IPS-NIHi7 (cell line): ENCODE measurements at regions not wholly inside any gene's neighbourhood (a gene's known extent, or its start where the extent isn't known, plus 50 kb on each side); places are given as distances from the start of the nearest gene placed in this dataset.
"Not testable (repeated sequence)": the region's sequence is repeated elsewhere in the genome, so short reads cannot be mapped to it uniquely, and the experiment has no call there.

Source experiments
- DNase-seq: peaks from one replicate; pipeline ENCODE4 v3.0.0; 2012; ENCODE audit warnings: mixed read lengths; ENCODE audit errors: extremely low spot score

DNA sequence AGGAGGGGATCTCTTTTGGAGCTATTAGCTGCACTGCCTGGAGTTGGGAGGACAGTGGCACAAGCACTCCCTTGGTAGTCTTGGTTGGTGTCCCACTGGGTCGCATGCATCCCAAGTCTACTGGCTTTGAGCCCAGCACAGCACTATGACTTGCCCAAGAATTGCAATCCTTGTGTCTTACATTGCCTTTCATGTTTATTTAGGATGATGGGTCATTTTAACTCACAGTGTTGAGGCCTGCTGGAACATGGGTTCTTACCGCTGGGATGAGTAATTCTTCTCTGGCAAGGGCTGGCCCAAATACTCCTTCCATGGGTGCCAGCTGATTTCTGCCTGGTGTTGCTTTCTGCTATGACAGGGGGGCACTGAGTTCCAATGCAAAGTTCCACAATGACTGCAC lies 185.5 kb downstream of the TEX13C start:
- no peak for DNase-seq

DNA sequence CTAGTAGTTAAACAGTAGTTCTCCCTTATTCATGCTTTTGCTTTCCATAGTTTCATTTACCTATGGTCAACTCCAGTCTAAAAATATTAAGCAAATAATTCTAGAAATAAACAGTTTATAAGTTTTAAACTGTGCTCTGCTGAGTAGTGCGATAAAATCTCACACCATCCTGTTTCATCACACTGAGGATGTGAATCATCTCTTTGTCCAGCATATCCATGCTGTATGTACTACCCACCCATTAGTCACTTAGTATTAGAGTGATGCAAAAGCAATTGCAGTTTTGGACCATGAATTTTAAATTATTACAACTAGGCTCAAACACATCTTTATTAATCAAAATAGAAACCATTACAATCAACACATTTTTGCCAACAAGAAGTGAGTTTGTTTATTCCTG lies 187.4 kb downstream of the TEX13C start:
- DNase-seq, result no peak

GRCh38 chrX:125520029-125520428 lies 200.4 kb downstream of the TEX13C start:
- DNase-seq, result no peak

- no peak for DNase-seq
Measured at GRCh38 chrX:125522752-125523151, 203.1 kb downstream of the TEX13C start.

GRCh38 chrX:125532411-125533089 lies 212.9 kb downstream of the TEX13C start:
- DNase-seq, result no peak

DNA sequence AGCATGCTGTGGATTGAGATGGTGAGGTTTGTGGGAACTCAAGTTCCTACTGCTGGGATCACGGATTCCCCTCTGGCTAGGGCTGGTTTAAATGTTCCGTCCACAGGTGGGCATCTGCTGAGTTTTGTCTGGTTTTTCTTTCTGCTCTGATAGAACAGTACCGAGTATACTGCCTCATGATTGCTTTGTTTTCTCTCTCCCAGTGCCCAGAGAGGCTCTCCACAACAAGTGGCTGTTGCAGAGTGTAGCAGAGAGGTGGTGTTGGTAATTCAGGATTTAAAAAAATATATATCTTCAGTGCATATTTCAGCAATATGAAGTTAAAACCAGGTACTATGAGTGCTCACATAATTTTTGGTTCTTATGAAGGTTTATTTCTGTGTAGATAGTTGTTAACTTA lies 213.7 kb downstream of the TEX13C start:
- no peak for DNase-seq

DNA sequence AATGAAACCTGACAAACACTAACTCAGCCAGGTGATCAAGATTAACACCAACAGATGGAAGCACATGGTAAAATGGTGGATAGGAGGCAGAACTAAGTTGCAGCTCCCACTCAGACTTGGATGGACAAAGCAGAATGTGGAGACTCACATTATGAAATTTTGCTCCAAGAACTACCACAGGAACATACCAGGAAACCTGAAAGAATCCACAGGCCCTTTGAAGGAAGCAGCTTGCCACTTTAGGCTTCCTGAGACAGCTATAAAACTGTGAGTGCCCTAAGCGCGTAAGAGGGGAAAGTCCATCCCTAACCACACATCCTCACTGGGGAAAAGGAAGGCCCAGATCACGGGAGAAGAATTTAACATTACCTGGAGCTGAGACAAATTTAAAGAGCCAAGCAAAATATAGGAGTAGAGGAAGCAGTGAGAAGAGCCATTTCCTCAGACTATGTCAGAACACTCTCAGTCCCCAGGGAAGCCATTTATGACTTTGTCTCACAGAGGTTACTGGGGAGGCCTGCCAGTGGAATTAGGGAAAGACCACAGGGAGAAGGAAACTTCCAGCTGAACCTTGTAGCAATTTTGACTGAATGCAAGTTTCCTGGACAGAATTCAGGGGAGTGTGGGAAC lies 224.5 kb downstream of the TEX13C start:
- DNase-seq, result no peak

GRCh38 chrX:125544856-125545255 lies 225.2 kb downstream of the TEX13C start:
- no peak for DNase-seq

DNA sequence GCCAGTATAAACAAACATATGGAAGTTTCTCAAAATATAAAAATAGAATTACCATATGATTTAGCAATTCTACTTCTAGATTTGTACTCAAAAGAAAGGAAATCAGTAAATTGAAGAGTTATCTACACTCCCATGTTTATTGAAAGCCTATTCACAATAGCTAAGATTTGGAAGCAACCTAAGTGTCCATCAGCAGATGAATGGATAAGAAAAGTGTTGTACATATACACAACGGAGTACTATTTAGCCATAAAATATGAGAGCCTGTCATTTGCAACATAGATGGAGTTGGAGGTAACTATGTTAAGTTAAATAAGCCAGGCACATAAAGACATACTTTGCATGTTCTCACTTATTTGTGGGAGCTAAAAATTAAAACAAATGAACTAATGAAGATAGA lies 257.8 kb downstream of the TEX13C start:
- no peak for DNase-seq

DNA sequence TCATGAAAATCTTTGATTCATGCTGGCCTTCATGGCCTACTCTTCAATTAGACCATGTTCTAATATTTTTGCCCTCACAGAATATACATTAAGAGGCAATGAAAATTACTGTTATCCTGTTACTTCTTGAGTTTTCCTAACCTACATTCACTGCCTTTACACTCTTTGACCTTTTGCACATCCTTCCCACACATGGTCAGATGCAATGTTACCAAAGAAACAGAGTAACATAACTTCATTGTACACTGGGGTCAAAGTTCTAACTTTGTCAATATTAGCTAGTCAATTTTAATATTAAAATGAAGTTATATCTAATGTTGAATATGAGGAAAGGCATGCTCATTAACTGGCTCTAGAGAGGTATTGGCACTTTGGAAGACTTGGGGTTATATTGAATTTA lies 284.8 kb downstream of the TEX13C start:
- DNase-seq, result no peak

DNA sequence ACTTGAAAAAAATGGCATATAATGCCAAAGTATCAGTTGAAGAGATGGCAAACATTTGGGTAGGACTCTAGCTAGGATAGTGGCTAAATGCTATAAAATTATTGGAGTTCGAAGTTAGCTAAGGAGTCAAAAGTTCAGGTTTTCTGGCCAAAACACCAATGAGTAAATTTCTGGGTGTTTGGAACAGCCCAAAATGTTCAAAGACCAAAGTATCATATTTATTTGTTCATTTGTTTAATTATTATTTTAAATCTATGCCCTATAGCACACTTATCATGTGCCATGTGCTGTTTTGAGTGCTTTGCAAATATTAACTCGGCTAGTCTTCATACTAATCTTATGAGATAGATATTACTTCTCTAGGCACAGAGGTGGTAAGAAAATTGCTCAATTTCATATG lies 285.5 kb downstream of the TEX13C start:
- no peak for DNase-seq

DNA sequence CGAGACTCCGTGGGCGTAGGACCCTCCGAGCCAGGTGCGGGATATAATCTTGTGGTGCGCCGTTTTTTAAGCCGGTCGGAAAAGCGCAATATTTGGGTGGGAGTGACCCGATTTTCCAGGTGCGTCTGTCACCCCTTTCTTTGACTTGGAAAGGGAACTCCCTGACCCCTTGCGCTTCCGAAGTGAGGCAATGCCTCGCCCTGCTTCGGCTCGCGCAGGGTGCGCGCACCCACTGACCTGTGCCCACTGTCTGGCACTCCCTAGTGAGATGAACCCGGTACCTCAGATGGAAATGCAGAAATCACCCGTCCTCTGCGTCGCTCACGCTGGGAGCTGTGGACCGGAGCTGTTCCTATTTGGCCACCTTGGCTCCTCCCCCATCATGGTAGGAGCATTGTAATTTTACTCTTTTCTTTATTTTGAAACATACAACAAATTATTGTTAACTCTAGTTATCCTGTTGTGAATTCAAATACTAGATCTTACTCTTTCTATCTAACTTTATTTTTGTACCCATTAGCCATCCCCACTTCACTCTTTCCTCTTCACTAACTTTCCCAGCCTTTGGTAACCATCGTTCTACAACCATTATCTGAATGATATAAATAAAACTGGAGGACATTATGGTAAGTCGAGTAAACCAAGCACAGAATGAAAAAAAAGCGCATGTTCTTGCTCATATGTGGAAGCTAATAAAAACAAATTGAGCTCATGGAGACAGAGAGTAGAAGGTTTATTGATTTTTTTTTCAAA lies 295.1 kb downstream of the TEX13C start:
- DNase-seq, result not testable (repeated sequence)

DNA sequence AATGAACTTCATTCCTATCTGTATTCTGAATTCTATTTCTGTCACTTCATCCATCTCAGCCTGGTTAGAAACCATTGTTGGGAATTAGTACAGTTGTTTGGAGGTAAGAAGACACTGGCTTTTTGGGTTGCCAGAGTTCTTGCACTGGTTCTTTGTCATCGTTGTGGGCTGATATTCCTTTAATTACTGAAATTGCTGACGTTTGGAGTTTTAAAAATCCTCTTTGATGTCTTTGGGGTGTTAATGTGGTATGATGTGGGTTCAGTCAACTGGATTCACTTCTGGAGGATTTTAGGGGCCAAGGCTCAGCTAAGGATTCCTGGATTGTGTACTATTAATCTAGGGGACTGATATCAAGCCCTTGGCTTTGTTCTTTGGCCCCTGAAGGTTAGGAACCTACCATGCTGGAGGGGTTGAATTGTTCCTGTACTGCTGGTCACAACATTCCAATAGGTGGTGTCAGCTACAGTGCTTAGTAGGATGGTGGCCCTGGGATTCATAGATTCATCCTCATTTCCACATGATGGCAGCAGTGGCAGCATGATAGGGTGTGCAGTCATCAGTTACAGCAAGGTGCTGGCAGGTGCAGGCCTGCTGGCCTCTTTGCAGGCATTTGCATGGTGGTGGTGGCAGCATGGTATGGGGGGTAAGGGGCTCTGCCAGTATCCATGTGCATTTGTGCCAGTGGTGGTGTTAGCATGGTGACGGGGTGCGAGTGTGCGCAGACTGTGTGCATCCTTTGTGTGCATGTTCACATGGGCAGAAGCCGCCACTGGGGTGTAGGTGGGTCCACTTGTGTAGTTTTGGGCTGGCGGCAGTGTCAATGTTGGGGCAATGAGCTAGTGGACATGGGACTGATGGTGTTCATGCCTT lies 301.3 kb downstream of the TEX13C start:
- peak; percentile 13 for DNase-seq

GRCh38 chrX:125621588-125621927 lies 301.9 kb downstream of the TEX13C start:
- DNase-seq, result no peak

DNA sequence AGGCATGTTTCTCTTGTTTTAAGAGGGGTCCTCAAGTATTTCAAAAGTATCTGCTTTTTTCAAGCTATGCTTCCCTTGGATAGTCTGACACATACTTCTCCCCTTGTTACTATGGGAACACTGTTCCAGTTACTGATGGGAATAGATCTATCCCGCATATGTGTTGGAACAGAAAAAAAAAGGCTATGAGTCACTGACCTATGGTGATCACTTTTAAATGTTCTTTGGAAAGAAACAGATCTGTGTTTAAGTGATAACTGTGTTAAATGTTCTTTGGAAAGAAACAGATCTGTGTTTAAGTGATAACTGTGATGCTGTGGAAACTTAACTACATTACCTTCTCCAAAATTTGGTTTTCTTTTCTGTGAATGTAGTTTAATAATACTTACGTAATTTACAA lies 303.2 kb downstream of the TEX13C start:
- DNase-seq, result no peak

DNA sequence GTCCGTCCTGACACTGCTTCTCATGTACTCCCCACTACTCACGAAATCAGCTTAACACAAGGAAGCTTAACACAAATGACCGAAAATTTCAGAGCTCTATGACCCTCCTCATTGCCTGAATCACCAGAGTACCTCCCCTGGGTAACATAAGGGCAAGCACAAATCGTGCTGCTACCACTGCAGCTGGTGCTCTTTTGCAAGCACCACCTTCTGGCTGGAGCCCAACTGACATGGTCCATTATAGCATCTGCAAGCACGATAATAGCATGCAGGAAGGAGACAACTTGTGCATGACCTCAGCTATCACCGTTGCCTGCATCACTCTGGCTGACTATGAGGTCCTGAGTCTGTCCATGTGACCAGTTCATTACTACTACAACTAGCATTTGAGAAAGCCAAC lies 308.0 kb downstream of the TEX13C start:
- no peak for DNase-seq

GRCh38 chrX:125628435-125628834 lies 308.8 kb downstream of the TEX13C start:
- DNase-seq, result peak; percentile 37

DNA sequence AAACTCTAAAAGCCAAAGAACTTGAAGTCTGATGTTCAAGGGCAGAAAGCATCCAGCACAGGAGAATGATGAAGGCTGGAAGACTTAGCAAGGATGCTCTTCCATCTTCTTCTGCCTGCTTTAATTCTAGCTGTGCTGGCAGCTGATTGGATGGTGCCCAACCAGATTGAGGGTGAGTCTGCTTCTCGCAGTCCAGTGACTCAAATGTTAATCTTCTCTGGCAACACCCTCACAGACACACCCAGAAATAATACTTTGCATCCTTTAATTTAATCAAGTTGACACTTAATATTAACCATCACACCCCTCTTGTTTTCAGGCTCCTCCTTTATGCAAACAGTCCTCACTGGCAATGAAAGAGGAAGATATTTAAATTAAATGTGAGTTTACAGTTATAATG lies 321.7 kb downstream of the TEX13C start:
- no peak for DNase-seq

- DNase-seq, result peak; percentile 12
Measured at GRCh38 chrX:125646195-125646594, 326.5 kb downstream of the TEX13C start.

GRCh38 chrX:125651426-125651825 lies 331.8 kb downstream of the TEX13C start:
- DNase-seq, result no peak

GRCh38 chrX:125654501-125654900 lies 334.8 kb downstream of the TEX13C start:
- DNase-seq, result no peak

DNA sequence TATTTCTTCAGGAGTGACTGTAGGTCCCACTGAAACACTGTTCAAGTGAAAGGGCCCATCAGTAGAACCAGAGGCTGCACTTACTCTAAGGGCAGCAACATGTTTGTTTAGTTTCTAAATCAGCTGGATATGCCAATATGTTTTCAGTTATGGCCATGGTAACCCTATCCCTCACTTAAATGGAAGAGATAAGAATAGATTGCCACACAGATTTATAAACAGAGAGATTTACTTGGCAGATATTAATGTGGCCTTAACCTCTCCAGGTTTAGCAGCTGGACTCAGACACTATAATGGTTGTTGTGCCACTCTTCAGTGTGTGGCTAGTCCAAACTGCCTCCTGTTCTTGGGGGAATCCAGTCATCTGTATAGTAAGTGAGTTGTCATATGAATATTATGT lies 354.1 kb downstream of the TEX13C start:
- DNase-seq, result no peak
